Neural progenitor cell (in vitro differentiated cells): ENCODE measurements at regions not wholly inside any gene's neighbourhood (a gene's known extent, or its start where the extent isn't known, plus 50 kb on each side); places are given as distances from the start of the nearest gene placed in this dataset.

Experiments
- DNase-seq: peaks from one replicate; pipeline ENCODE4 v3.0.0-alpha.2; 2016; ENCODE audit warnings: low spot score
- H2AFZ ChIP-seq: fragments of 200-600 bp; sonication (generic); replicated peaks from 2 replicates; pipeline ENCODE4 v1.6.1; 2016; ENCODE audit warnings: antibody characterized with exemption
- H3F3A ChIP-seq: fragments of 200-600 bp; sonication (generic); 2 replicates; pipeline ENCODE4 v1.6.1; 2016; ENCODE audit warnings: antibody characterized with exemption, low read depth
- H3K27ac ChIP-seq: fragments of 200-600 bp; sonication (generic); 2 replicates; pipeline ENCODE4 v1.5.1; 2016; ENCODE audit warnings: mild to moderate bottlenecking
- H3K27me3 ChIP-seq: fragments of 200-600 bp; sonication (generic); 2 replicates; pipeline ENCODE4 v1.6.1; 2016; ENCODE audit warnings: mild to moderate bottlenecking, moderate library complexity
- H3K36me3 ChIP-seq: fragments of 200-600 bp; sonication (generic); 2 replicates; pipeline ENCODE4 v1.5.1; 2016
- H3K4me1 ChIP-seq: fragments of 200-600 bp; sonication (generic); 2 replicates; pipeline ENCODE4 v1.6.1; 2016; ENCODE audit warnings: mixed run types
- H3K4me2 ChIP-seq: fragments of 200-600 bp; sonication (generic); 2 replicates; pipeline ENCODE4 v1.6.1; 2016
- H3K4me3 ChIP-seq: fragments of 200-600 bp; sonication (generic); 2 replicates; pipeline ENCODE4 v1.5.1; 2016
- H3K79me2 ChIP-seq: fragments of 200-600 bp; sonication (generic); 2 replicates; pipeline ENCODE4 v1.6.1; 2016; ENCODE audit warnings: low read depth
- H3K9ac ChIP-seq: fragments of 200-600 bp; sonication (generic); 2 replicates; pipeline ENCODE4 v1.6.1; 2016
- H3K9me3 ChIP-seq: fragments of 200-600 bp; sonication (generic); 2 replicates; pipeline ENCODE4 v1.5.1; 2016; ENCODE audit warnings: low read depth
- H4K20me1 ChIP-seq: fragments of 200-600 bp; sonication (generic); 2 replicates; pipeline ENCODE4 v1.6.1; 2016; ENCODE audit warnings: low read depth
- H3K27ac Mint-ChIP-seq: 3 replicates; pipeline ENCODE4 v1.8.0; 2021; ENCODE audit warnings: mixed read lengths
- H3K27me3 Mint-ChIP-seq: 2 replicates; pipeline ENCODE4 v1.8.0; 2022; ENCODE audit warnings: low read depth, mild to moderate bottlenecking, inconsistent platforms, moderate library complexity, mixed read lengths; ENCODE audit not compliant: insufficient read depth
- H3K36me3 Mint-ChIP-seq: 3 replicates; pipeline ENCODE4 v1.8.0; 2021; ENCODE audit warnings: mixed read lengths
- H3K4me1 Mint-ChIP-seq: 3 replicates; pipeline ENCODE4 v1.8.0; 2021; ENCODE audit warnings: mixed read lengths
- H3K4me3 Mint-ChIP-seq: 3 replicates; pipeline ENCODE4 v1.8.0; 2021; ENCODE audit warnings: mild to moderate bottlenecking, moderate library complexity, mixed read lengths
- H3K9me3 Mint-ChIP-seq: 3 replicates; pipeline ENCODE4 v1.8.0; 2020; ENCODE audit warnings: mixed read lengths
- EZH2 ChIP-seq: fragments of 200-600 bp; sonication (generic); IDR thresholded peaks from 2 replicates; pipeline ENCODE4 v1.6.1; 2017; ENCODE audit warnings: antibody characterized with exemption, mild to moderate bottlenecking, moderate library complexity
- EZH2phosphoT487 ChIP-seq: fragments of 200-600 bp; sonication (generic); IDR thresholded peaks from 2 replicates; pipeline ENCODE4 v1.6.1; 2017; ENCODE audit warnings: antibody characterized with exemption
- TF ChIP-seq, protein P1 (sequence below): fragments of 200-600 bp; sonication (generic); IDR thresholded peaks from 2 replicates; pipeline ENCODE4 v1.5.1; 2017; ENCODE audit warnings: antibody characterized with exemption, mild to moderate bottlenecking

DNA sequence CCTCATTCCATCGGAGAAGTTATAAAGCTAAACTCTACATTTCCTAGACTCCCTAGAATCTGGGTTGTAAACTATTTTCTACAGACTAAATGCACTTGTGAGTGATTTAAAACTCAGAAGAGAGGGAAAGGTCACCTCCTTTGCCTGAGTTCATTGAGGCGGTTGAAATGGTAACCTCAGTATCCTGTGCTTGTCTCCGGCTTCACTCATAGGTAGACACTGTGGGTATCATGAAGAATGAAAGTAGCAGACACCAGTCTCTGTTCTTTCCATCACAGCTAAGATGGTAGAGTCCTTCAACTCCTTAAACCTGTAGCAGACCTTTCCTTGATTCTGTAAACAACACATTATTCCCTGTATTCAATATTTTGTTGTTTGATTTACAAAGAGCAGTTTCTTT, 291.3 kb upstream of the ANKRD50 start:
- no peaks in the 10 kb centered on the region for H3K27me3 Mint-ChIP-seq

DNA sequence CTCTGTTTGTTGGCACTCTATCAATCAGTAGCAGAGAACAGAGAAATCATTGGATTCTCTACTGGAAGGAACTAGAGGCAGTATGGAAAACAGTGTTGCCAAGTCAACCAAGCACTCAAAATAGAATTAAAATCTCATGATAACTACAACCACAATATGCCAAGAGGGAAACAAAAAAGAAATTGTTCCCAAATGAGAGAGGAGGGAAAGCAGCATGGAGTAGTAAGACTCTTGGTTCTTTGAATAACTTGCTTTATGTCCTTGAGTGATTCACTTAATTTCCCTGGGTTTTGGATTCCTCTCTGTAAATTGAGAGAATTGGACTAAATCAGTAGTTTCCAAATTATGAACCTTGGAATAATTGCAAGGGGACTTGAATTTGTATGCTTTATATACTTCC, 285.5 kb upstream of the ANKRD50 start:
- H3K27me3 ChIP-seq, result no peaks in the 10 kb centered on the region
- H3K4me3 ChIP-seq, result no peak overlapping the region
- Mint-ChIP-seq H3K9me3 (no peaks in the 10 kb centered on the region), H3K27ac (no peak overlapping the region), H3K4me1 (no peaks in the 10 kb centered on the region), H3K36me3 (no peaks in the 10 kb centered on the region), H3K27me3 (no peaks in the 10 kb centered on the region), H3K4me3 (no peak overlapping the region)
- H3K4me2 ChIP-seq, result no peak overlapping the region
- DNase-seq, result no peak
- no peak overlapping the region for H3K27ac ChIP-seq
- H3K36me3 ChIP-seq, result no peaks in the 10 kb centered on the region
- no peak overlapping the region for H2AFZ ChIP-seq
- H3K9me3 ChIP-seq, result no peaks in the 10 kb centered on the region
- TF ChIP-seq, protein P1, sequence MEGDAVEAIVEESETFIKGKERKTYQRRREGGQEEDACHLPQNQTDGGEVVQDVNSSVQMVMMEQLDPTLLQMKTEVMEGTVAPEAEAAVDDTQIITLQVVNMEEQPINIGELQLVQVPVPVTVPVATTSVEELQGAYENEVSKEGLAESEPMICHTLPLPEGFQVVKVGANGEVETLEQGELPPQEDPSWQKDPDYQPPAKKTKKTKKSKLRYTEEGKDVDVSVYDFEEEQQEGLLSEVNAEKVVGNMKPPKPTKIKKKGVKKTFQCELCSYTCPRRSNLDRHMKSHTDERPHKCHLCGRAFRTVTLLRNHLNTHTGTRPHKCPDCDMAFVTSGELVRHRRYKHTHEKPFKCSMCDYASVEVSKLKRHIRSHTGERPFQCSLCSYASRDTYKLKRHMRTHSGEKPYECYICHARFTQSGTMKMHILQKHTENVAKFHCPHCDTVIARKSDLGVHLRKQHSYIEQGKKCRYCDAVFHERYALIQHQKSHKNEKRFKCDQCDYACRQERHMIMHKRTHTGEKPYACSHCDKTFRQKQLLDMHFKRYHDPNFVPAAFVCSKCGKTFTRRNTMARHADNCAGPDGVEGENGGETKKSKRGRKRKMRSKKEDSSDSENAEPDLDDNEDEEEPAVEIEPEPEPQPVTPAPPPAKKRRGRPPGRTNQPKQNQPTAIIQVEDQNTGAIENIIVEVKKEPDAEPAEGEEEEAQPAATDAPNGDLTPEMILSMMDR, result no peak
- TF ChIP-seq EZH2 (no peak), EZH2phosphoT487 (no peak)
- no peaks in the 10 kb centered on the region for H3K4me1 ChIP-seq
- no peak overlapping the region for H3K9ac ChIP-seq
- H4K20me1 ChIP-seq, result no peaks in the 10 kb centered on the region
- H3F3A ChIP-seq, result no peaks in the 10 kb centered on the region
- no peaks in the 10 kb centered on the region for H3K79me2 ChIP-seq

More for the DNA sequence above, 291.3 kb upstream of the ANKRD50 start:
- peaks cover 3% of the 10 kb centered on the region for H3K9me3 Mint-ChIP-seq
- Histone ChIP-seq H2AFZ (no peak overlapping the region), H3K9me3 (no peaks in the 10 kb centered on the region), H3K27me3 (no peaks in the 10 kb centered on the region), H3K27ac (no peak overlapping the region), H3K79me2 (no peaks in the 10 kb centered on the region), H3F3A (no peaks in the 10 kb centered on the region), H3K4me1 (no peaks in the 10 kb centered on the region), H3K4me3 (no peak overlapping the region), H4K20me1 (no peaks in the 10 kb centered on the region), H3K4me2 (no peak overlapping the region), H3K36me3 (no peaks in the 10 kb centered on the region), H3K9ac (no peak overlapping the region)
- no peak overlapping the region for H3K27ac Mint-ChIP-seq
- TF ChIP-seq EZH2 (no peak), EZH2phosphoT487 (no peak)
- TF ChIP-seq, protein P1, result no peak
- DNase-seq, result no peak
- no peak overlapping the region for H3K4me3 Mint-ChIP-seq
- no peaks in the 10 kb centered on the region for H3K4me1 Mint-ChIP-seq
- H3K36me3 Mint-ChIP-seq, result no peaks in the 10 kb centered on the region

DNA sequence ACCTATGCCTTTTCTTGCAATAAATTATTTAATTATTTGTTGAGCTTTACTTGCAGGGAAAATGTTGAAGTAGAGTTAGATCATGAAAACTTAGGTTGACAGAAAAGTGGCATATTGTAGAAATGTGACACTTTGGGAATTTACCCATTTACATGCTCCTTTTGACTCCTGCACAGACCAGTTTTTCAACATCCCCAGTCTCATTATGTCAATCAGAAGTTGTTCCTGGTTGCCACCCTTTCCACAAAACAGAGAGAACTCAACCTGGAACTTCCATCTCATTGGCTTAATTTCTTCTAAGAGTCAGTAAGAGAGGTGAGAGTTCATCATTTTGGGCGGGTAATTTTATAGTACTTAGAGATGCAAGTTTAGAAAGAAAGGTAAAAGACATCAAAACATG, 284.6 kb upstream of the ANKRD50 start:
- no peak overlapping the region for H3K9ac ChIP-seq
- DNase-seq, result no peak
- no peaks in the 10 kb centered on the region for H3F3A ChIP-seq
- Mint-ChIP-seq H3K4me1 (no peaks in the 10 kb centered on the region), H3K9me3 (no peaks in the 10 kb centered on the region), H3K36me3 (no peaks in the 10 kb centered on the region), H3K27me3 (no peaks in the 10 kb centered on the region), H3K27ac (no peak overlapping the region), H3K4me3 (no peak overlapping the region)
- H3K36me3 ChIP-seq, result no peaks in the 10 kb centered on the region
- H3K9me3 ChIP-seq, result no peaks in the 10 kb centered on the region
- H3K4me3 ChIP-seq, result no peak overlapping the region
- no peak overlapping the region for H3K27ac ChIP-seq
- H4K20me1 ChIP-seq, result no peaks in the 10 kb centered on the region
- H3K79me2 ChIP-seq, result no peaks in the 10 kb centered on the region
- TF ChIP-seq, protein P1, result no peak
- H3K4me1 ChIP-seq, result no peaks in the 10 kb centered on the region
- H3K4me2 ChIP-seq, result no peak overlapping the region
- no peak overlapping the region for H2AFZ ChIP-seq
- H3K27me3 ChIP-seq, result no peaks in the 10 kb centered on the region

DNA sequence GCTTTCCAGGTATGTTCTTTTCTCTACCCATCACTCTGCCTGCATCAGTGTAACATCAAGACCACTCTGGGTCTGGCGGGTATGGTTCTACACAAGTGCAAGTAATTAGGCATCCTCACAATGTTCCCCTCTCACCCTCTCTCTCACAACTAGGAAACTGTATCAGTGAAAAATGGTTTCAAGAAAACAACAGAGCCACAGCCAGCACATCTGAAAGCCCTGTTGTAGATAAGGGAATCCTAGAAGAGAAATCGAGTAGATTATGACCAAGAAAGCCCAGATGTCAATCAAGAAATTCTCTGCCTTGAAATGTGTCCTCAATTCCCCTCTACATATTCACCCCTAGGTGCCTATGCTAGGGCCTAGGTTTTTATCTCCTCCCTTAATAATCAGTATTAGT, 281.3 kb upstream of the ANKRD50 start:
- Histone ChIP-seq H2AFZ (no peak overlapping the region), H3K9ac (no peak overlapping the region), H3K4me1 (no peaks in the 10 kb centered on the region), H3F3A (no peaks in the 10 kb centered on the region), H3K79me2 (no peaks in the 10 kb centered on the region), H3K27ac (no peak overlapping the region), H4K20me1 (no peaks in the 10 kb centered on the region), H3K9me3 (no peaks in the 10 kb centered on the region), H3K36me3 (no peaks in the 10 kb centered on the region), H3K27me3 (no peaks in the 10 kb centered on the region), H3K4me2 (no peak overlapping the region), H3K4me3 (no peak overlapping the region)
- Mint-ChIP-seq H3K4me1 (no peaks in the 10 kb centered on the region), H3K36me3 (no peaks in the 10 kb centered on the region), H3K27ac (no peak overlapping the region), H3K27me3 (no peaks in the 10 kb centered on the region), H3K4me3 (no peak overlapping the region), H3K9me3 (no peaks in the 10 kb centered on the region)
- TF ChIP-seq EZH2phosphoT487, result no peak
- TF ChIP-seq, protein P1, result no peak
- no peak for TF ChIP-seq EZH2
- DNase-seq, result no peak
